Fibroblast of lung (primary cell): ENCODE measurements at regions not wholly inside any gene's neighbourhood (a gene's known extent, or its start where the extent isn't known, plus 50 kb on each side); places are given as distances from the start of the nearest gene placed in this dataset.

Source experiments
- DNase-seq, 2 donors: peaks; one replicate each; pipeline versions ENCODE4 v3.0.0 to v3.0.0-alpha.2; 2010; ENCODE audit warnings: low read depth in 2 of 2
- H2AFZ ChIP-seq: 2 replicates; pipeline ENCODE4 v1.5.1; 2012; ENCODE audit warnings: low read length, control low read depth, inconsistent platforms
- H3K27ac ChIP-seq: 2 replicates; pipeline ENCODE4 v1.5.1; 2011; ENCODE audit warnings: low read length, control low read depth; ENCODE audit not compliant: insufficient read depth
- H3K27me3 ChIP-seq: 2 replicates; pipeline ENCODE4 v1.5.1; 2011; ENCODE audit warnings: mild to moderate bottlenecking, low read length; ENCODE audit not compliant: control insufficient read depth, insufficient read depth
- H3K36me3 ChIP-seq: 2 replicates; pipeline ENCODE4 v1.5.1; 2011; ENCODE audit warnings: low read length; ENCODE audit not compliant: control insufficient read depth, insufficient read depth
- H3K4me1 ChIP-seq: 2 replicates; pipeline ENCODE4 v1.5.1; 2011; ENCODE audit warnings: low read length; ENCODE audit not compliant: control insufficient read depth, insufficient read depth; ENCODE audit errors: extremely low read depth
- H3K4me2 ChIP-seq: 2 replicates; pipeline ENCODE4 v1.5.1; 2011; ENCODE audit warnings: low read length, control low read depth; ENCODE audit not compliant: insufficient read depth; ENCODE audit errors: extremely low read depth
- H3K4me3 ChIP-seq, 4 experiments: fragments of 200-600 bp in 1 of 4; sonication (generic) in 1 of 4; replicated peaks in 1 of 4; 2 replicates each; pipeline ENCODE4 v1.5.1; 2011 to 2016; ENCODE audit warnings: low read length in 4 of 4, low read depth in 3 of 4, mild to moderate bottlenecking in 3 of 4, control low read depth in 2 of 4, inconsistent platforms in 1 of 4, mixed read lengths in 1 of 4; ENCODE audit not compliant: insufficient read depth in 1 of 4; ENCODE audit errors: control extremely low read depth in 1 of 4
- H3K79me2 ChIP-seq: 2 replicates; pipeline ENCODE4 v1.5.1; 2012; ENCODE audit warnings: mild to moderate bottlenecking, low read length, inconsistent platforms; ENCODE audit not compliant: control insufficient read depth, insufficient read depth
- H3K9ac ChIP-seq: 2 replicates; pipeline ENCODE4 v1.5.1; 2011; ENCODE audit warnings: mild to moderate bottlenecking, low read length, control low read depth; ENCODE audit not compliant: insufficient read depth
- H3K9me3 ChIP-seq: 2 replicates; pipeline ENCODE4 v1.5.1; 2012; ENCODE audit warnings: low read depth, low read length; ENCODE audit not compliant: control insufficient read depth, insufficient read depth
- H4K20me1 ChIP-seq: 2 replicates; pipeline ENCODE4 v1.5.1; 2011; ENCODE audit warnings: low read length; ENCODE audit not compliant: control insufficient read depth, insufficient read depth; ENCODE audit errors: extremely low read depth
- EZH2 ChIP-seq: IDR thresholded peaks from 2 replicates; pipeline ENCODE4 v1.5.1; 2012; ENCODE audit warnings: low read length, control low read depth, mild to moderate bottlenecking; ENCODE audit errors: missing control alignments
- TF ChIP-seq, protein P1 (sequence below), 2 donors: IDR thresholded peaks in 1 of 2; conservative IDR thresholded peaks in 1 of 2; 1 replicate in 1 of 2; 2 replicates in 1 of 2; pipeline ENCODE4 v1.5.1; 2011 to 2012; ENCODE audit warnings: low read length in 2 of 2, control low read depth in 1 of 2, inconsistent platforms in 1 of 2, low read depth in 1 of 2, mild to moderate bottlenecking in 1 of 2

DNA sequence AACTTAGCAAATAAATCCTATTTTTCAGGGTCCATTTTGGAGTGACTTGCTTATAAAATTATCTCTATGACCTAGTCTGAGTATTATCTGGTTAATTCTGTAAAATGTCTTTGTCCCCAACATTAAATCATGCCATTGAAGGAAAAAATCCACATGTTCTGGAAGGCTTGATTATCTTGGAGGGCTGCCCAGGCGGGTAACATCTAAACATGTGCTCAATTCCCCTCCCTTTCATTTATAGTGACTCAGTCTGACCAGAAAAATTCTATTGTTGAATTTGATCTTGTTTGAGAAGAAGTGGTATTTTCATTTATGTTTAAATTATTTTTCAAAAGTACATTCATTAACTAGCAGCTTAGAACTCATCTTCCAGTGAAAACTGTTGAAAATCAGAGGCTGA lies 55.4 kb upstream of the SLC10A7 start:
- H3K4me1 ChIP-seq: no peaks in the 10 kb centered on the region

DNA sequence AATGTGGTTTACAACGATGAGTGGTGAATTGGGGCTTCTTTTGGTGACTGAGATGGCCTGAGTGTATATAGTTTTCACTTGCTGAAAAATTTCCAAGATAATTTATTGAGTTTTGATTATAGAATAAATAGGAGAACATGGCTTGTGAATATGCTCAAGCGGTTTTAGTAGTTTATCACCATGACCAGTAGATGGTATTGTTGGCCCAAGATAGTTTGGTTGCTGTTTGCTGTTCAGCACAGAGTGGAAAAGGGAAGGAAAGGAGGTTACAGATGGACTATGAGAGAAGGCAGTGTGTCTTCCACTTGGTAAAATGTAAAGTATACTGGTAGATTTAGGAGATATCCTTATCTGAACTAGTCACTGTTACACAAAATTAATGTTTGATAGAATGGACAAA lies 55.8 kb upstream of the POU4F2 start:
- no peak for DNase-seq
- H3K9me3 ChIP-seq: no peaks in the 10 kb centered on the region
- H3K9ac ChIP-seq: no peak overlapping the region

More for the DNA sequence above, 55.4 kb upstream of the SLC10A7 start:
- TF ChIP-seq, protein P1, sequence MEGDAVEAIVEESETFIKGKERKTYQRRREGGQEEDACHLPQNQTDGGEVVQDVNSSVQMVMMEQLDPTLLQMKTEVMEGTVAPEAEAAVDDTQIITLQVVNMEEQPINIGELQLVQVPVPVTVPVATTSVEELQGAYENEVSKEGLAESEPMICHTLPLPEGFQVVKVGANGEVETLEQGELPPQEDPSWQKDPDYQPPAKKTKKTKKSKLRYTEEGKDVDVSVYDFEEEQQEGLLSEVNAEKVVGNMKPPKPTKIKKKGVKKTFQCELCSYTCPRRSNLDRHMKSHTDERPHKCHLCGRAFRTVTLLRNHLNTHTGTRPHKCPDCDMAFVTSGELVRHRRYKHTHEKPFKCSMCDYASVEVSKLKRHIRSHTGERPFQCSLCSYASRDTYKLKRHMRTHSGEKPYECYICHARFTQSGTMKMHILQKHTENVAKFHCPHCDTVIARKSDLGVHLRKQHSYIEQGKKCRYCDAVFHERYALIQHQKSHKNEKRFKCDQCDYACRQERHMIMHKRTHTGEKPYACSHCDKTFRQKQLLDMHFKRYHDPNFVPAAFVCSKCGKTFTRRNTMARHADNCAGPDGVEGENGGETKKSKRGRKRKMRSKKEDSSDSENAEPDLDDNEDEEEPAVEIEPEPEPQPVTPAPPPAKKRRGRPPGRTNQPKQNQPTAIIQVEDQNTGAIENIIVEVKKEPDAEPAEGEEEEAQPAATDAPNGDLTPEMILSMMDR (conservative IDR thresholded peaks at IDR 0.05 in 1 of 2, IDR thresholded peaks at IDR 0.05 in 1 of 2; ENCODE audit: low read depth in 1 of 2, low read length in 2 of 2): no peak
- no peak for TF ChIP-seq EZH2
- no peak overlapping the region for H2AFZ ChIP-seq
- H3K36me3 ChIP-seq: no peaks in the 10 kb centered on the region
- no peak overlapping the region for H3K4me2 ChIP-seq
- no peak overlapping the region for H3K4me3 ChIP-seq
- H3K79me2 ChIP-seq: no peaks in the 10 kb centered on the region
- no peaks in the 10 kb centered on the region for H3K27me3 ChIP-seq
- no peaks in the 10 kb centered on the region for H4K20me1 ChIP-seq
- peak; percentile 27 to 35 for DNase-seq
- H3K27ac ChIP-seq: no peak overlapping the region
- H3K9ac ChIP-seq: no peak overlapping the region
- no peaks in the 10 kb centered on the region for H3K9me3 ChIP-seq

DNA sequence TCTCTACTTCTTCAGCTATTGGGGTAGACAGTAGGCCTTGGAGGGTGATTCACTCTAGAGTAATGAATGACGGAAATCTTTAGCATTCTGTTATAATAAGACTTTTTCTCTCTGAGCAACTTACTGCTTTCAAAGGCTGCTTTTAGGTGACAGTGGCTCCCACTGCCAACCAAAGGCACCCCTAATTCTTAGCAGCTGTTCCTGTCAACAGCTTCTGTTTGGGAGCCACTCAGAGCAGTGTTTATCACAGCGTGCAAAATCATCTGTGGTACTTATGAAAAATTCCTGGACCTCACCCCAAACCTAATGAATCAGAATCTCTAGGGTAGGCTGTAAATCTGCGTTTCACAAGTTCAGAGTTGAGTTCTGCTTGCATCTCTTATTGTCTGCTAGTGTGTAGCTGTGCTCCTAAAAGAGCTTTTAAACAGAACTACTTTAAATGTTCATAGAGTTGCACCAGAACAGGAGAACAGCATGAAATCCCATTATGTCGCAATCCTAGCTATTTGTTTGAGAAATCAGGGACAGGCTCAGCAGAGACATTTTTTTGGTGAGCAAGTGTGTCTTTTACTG lies 52.8 kb upstream of the POU4F2 start:
- Histone ChIP-seq H3K4me1 (no peaks in the 10 kb centered on the region), H3K9me3 (no peaks in the 10 kb centered on the region), H2AFZ (no peak overlapping the region), H3K4me2 (no peak overlapping the region), H3K79me2 (no peaks in the 10 kb centered on the region), H3K27ac (no peak overlapping the region), H3K36me3 (no peaks in the 10 kb centered on the region), H3K4me3 (no peak overlapping the region), H4K20me1 (no peaks in the 10 kb centered on the region), H3K27me3 (no peaks in the 10 kb centered on the region), H3K9ac (no peak overlapping the region)
- TF ChIP-seq EZH2: no peak
- TF ChIP-seq, protein P1 (conservative IDR thresholded peaks at IDR 0.05 in 1 of 2, IDR thresholded peaks at IDR 0.05 in 1 of 2; ENCODE audit: low read depth in 1 of 2, low read length in 2 of 2): no peak
- peak; percentile 41 to 58 for DNase-seq

More for the DNA sequence above, 55.8 kb upstream of the POU4F2 start:
- no peak overlapping the region for H2AFZ ChIP-seq
- TF ChIP-seq EZH2: no peak
- TF ChIP-seq, protein P1 (conservative IDR thresholded peaks at IDR 0.05 in 1 of 2, IDR thresholded peaks at IDR 0.05 in 1 of 2; ENCODE audit: low read depth in 1 of 2, low read length in 2 of 2): no peak
- no peaks in the 10 kb centered on the region for H4K20me1 ChIP-seq
- H3K4me1 ChIP-seq: no peaks in the 10 kb centered on the region
- H3K4me3 ChIP-seq: no peak overlapping the region
- H3K27me3 ChIP-seq: no peaks in the 10 kb centered on the region
- no peaks in the 10 kb centered on the region for H3K79me2 ChIP-seq
- no peak overlapping the region for H3K27ac ChIP-seq
- no peak overlapping the region for H3K4me2 ChIP-seq
- H3K36me3 ChIP-seq: no peaks in the 10 kb centered on the region
